Activated CD8-positive, alpha-beta memory T cell treated with anti-CD3 and anti-CD28 coated beads, Interleukin-2, amount 10 ng/mL, durations not matched to agents 7 days and 5 days (primary cell): ENCODE measurements at regions not wholly inside any gene's neighbourhood (a gene's known extent, or its start where the extent isn't known, plus 50 kb on each side); places are given as distances from the start of the nearest gene placed in this dataset.

Source experiments
- ATAC-seq: fragments of 150-1000 bp; cut with Tn5 transposase; one replicate; pipeline ENCODE4 v1.10.0; 2021; ENCODE audit warnings: moderate library complexity
- CTCF ChIA-PET: fragments of 350-600 bp; sonication (Branson Sonifier 250); formaldehyde crosslinking; loops from one replicate; lab custom pipeline; 2021; ENCODE audit warnings: antibody characterized with exemption; lab: Charles Lee
- DNase-seq: peaks from one replicate; pipeline ENCODE4 v3.0.0-alpha.2; 2020
- H3K27ac Mint-ChIP-seq: one replicate; pipeline ENCODE4 v1.8.0; 2021; ENCODE audit warnings: mild to moderate bottlenecking, mixed read lengths
- H3K27me3 Mint-ChIP-seq: one replicate; pipeline ENCODE4 v1.8.0; 2021; ENCODE audit warnings: mixed read lengths
- H3K36me3 Mint-ChIP-seq: one replicate; pipeline ENCODE4 v1.8.0; 2021; ENCODE audit warnings: mild to moderate bottlenecking, mixed read lengths
- H3K4me1 Mint-ChIP-seq: one replicate; pipeline ENCODE4 v1.8.0; 2021; ENCODE audit warnings: mixed read lengths
- H3K4me3 Mint-ChIP-seq: one replicate; pipeline ENCODE4 v1.8.0; 2021; ENCODE audit warnings: mild to moderate bottlenecking, moderate library complexity, mixed read lengths
- H3K9me3 Mint-ChIP-seq: one replicate; pipeline ENCODE4 v1.8.0; 2022; ENCODE audit warnings: low read depth, mixed read lengths

GRCh38 chr10:53115660-53116059 lies 343.1 kb upstream of the MBL2 start:
- no peak overlapping the region for H3K27ac Mint-ChIP-seq
- H3K27me3 Mint-ChIP-seq, result no peaks in the 10 kb centered on the region
- CTCF ChIA-PET, result no interaction called here
- H3K9me3 Mint-ChIP-seq, result peaks cover 14% of the 10 kb centered on the region
- no peaks in the 10 kb centered on the region for H3K4me1 Mint-ChIP-seq
- no peak overlapping the region for H3K4me3 Mint-ChIP-seq
- no peak for DNase-seq
- no peaks in the 10 kb centered on the region for H3K36me3 Mint-ChIP-seq
- ATAC-seq, result no peak

GRCh38 chr10:53111529-53111928 lies 338.9 kb upstream of the MBL2 start:
- DNase-seq (no peak), ATAC-seq (no peak)
- no peaks in the 10 kb centered on the region for H3K36me3 Mint-ChIP-seq
- no peak overlapping the region for H3K4me3 Mint-ChIP-seq
- H3K27ac Mint-ChIP-seq, result no peak overlapping the region
- H3K9me3 Mint-ChIP-seq, result peaks cover 17% of the 10 kb centered on the region
- no peaks in the 10 kb centered on the region for H3K4me1 Mint-ChIP-seq
- CTCF ChIA-PET, result no interaction called here
- H3K27me3 Mint-ChIP-seq, result no peaks in the 10 kb centered on the region

- no peak overlapping the region for H3K4me3 Mint-ChIP-seq
- peaks cover 14% of the 10 kb centered on the region for H3K9me3 Mint-ChIP-seq
- no peak for ATAC-seq
- H3K27ac Mint-ChIP-seq, result no peak overlapping the region
- CTCF ChIA-PET, result no interaction called here
- no peak for DNase-seq
- no peaks in the 10 kb centered on the region for H3K4me1 Mint-ChIP-seq
- no peaks in the 10 kb centered on the region for H3K27me3 Mint-ChIP-seq
- H3K36me3 Mint-ChIP-seq, result no peaks in the 10 kb centered on the region
Observed at GRCh38 chr10:53109320-53109719, 336.7 kb upstream of the MBL2 start.

- Mint-ChIP-seq H3K27me3 (no peaks in the 10 kb centered on the region), H3K4me3 (no peak overlapping the region), H3K9me3 (peaks cover 11% of the 10 kb centered on the region), H3K4me1 (no peaks in the 10 kb centered on the region), H3K27ac (no peak overlapping the region), H3K36me3 (no peaks in the 10 kb centered on the region)
- CTCF ChIA-PET, result no interaction called here
- ATAC-seq (no peak), DNase-seq (no peak)
Observed at GRCh38 chr10:53108317-53108934, 335.8 kb upstream of the MBL2 start.

GRCh38 chr10:53107711-53108110 lies 335.1 kb upstream of the MBL2 start:
- Mint-ChIP-seq H3K4me1 (no peaks in the 10 kb centered on the region), H3K9me3 (peaks cover 13% of the 10 kb centered on the region), H3K27ac (no peak overlapping the region), H3K36me3 (no peaks in the 10 kb centered on the region), H3K4me3 (no peak overlapping the region), H3K27me3 (no peaks in the 10 kb centered on the region)
- no peak for DNase-seq
- ATAC-seq, result no peak
- CTCF ChIA-PET, result no interaction called here

GRCh38 chr10:53102424-53102823 lies 329.8 kb upstream of the MBL2 start:
- H3K27me3 Mint-ChIP-seq, result no peaks in the 10 kb centered on the region
- no peaks in the 10 kb centered on the region for H3K4me1 Mint-ChIP-seq
- H3K9me3 Mint-ChIP-seq, result peaks cover 10% of the 10 kb centered on the region
- H3K4me3 Mint-ChIP-seq, result no peak overlapping the region
- CTCF ChIA-PET, result no interaction called here
- no peak overlapping the region for H3K27ac Mint-ChIP-seq
- H3K36me3 Mint-ChIP-seq, result no peaks in the 10 kb centered on the region
- no peak for DNase-seq
- ATAC-seq, result no peak

- Mint-ChIP-seq H3K4me1 (no peaks in the 10 kb centered on the region), H3K27ac (no peak overlapping the region), H3K36me3 (no peaks in the 10 kb centered on the region), H3K9me3 (peaks cover 6% of the 10 kb centered on the region), H3K4me3 (no peak overlapping the region), H3K27me3 (no peaks in the 10 kb centered on the region)
- CTCF ChIA-PET, result no interaction called here
- no peak for ATAC-seq
- no peak for DNase-seq
Observed at GRCh38 chr10:53093878-53094277, 321.3 kb upstream of the MBL2 start.

- no peak for DNase-seq
- Mint-ChIP-seq H3K27ac (no peak overlapping the region), H3K27me3 (no peaks in the 10 kb centered on the region), H3K9me3 (peaks cover 4% of the 10 kb centered on the region), H3K4me1 (no peaks in the 10 kb centered on the region), H3K4me3 (no peak overlapping the region), H3K36me3 (no peaks in the 10 kb centered on the region)
- no peak for ATAC-seq
- CTCF ChIA-PET, result no interaction called here
Observed at GRCh38 chr10:53091574-53091973, 319.0 kb upstream of the MBL2 start.

- H3K27me3 Mint-ChIP-seq, result no peaks in the 10 kb centered on the region
- CTCF ChIA-PET, result no interaction called here
- DNase-seq (no peak), ATAC-seq (no peak)
- H3K9me3 Mint-ChIP-seq, result peaks cover 17% of the 10 kb centered on the region
- no peak overlapping the region for H3K27ac Mint-ChIP-seq
- H3K4me3 Mint-ChIP-seq, result no peak overlapping the region
- no peaks in the 10 kb centered on the region for H3K36me3 Mint-ChIP-seq
- H3K4me1 Mint-ChIP-seq, result no peaks in the 10 kb centered on the region
Observed at GRCh38 chr10:53088961-53089360, 316.4 kb upstream of the MBL2 start.

- Mint-ChIP-seq H3K9me3 (peaks cover 10% of the 10 kb centered on the region), H3K27me3 (no peaks in the 10 kb centered on the region), H3K4me3 (no peak overlapping the region), H3K36me3 (no peaks in the 10 kb centered on the region), H3K4me1 (no peaks in the 10 kb centered on the region), H3K27ac (no peak overlapping the region)
- no peak for ATAC-seq
- DNase-seq, result no peak
- CTCF ChIA-PET, result no interaction called here
Observed at GRCh38 chr10:53079283-53079682, 306.7 kb upstream of the MBL2 start.

- ATAC-seq, result no peak
- Mint-ChIP-seq H3K36me3 (no peaks in the 10 kb centered on the region), H3K27ac (no peak overlapping the region), H3K27me3 (no peaks in the 10 kb centered on the region), H3K4me3 (no peak overlapping the region), H3K9me3 (peaks cover 6% of the 10 kb centered on the region), H3K4me1 (no peaks in the 10 kb centered on the region)
- CTCF ChIA-PET, result no interaction called here
- DNase-seq, result no peak
Observed at GRCh38 chr10:53076948-53077347, 304.4 kb upstream of the MBL2 start.

GRCh38 chr10:53075469-53075868 lies 302.9 kb upstream of the MBL2 start:
- CTCF ChIA-PET, result no interaction called here
- no peak for ATAC-seq
- no peak overlapping the region for H3K27ac Mint-ChIP-seq
- H3K4me3 Mint-ChIP-seq, result no peak overlapping the region
- no peaks in the 10 kb centered on the region for H3K4me1 Mint-ChIP-seq
- no peak for DNase-seq
- no peaks in the 10 kb centered on the region for H3K36me3 Mint-ChIP-seq
- no peaks in the 10 kb centered on the region for H3K27me3 Mint-ChIP-seq
- H3K9me3 Mint-ChIP-seq, result peaks cover 9% of the 10 kb centered on the region

- DNase-seq (no peak), ATAC-seq (no peak)
- Mint-ChIP-seq H3K9me3 (peaks cover 9% of the 10 kb centered on the region), H3K36me3 (no peaks in the 10 kb centered on the region), H3K27ac (no peak overlapping the region), H3K4me1 (no peaks in the 10 kb centered on the region), H3K4me3 (no peak overlapping the region), H3K27me3 (no peaks in the 10 kb centered on the region)
- CTCF ChIA-PET, result no interaction called here
Observed at GRCh38 chr10:53072144-53072543, 299.6 kb upstream of the MBL2 start.

GRCh38 chr10:53071505-53072125 lies 299.0 kb upstream of the MBL2 start:
- no peaks in the 10 kb centered on the region for H3K36me3 Mint-ChIP-seq
- ATAC-seq (no peak), DNase-seq (no peak)
- H3K4me1 Mint-ChIP-seq, result no peaks in the 10 kb centered on the region
- H3K4me3 Mint-ChIP-seq, result no peak overlapping the region
- H3K27me3 Mint-ChIP-seq, result no peaks in the 10 kb centered on the region
- H3K9me3 Mint-ChIP-seq, result peaks cover 9% of the 10 kb centered on the region
- CTCF ChIA-PET, result no interaction called here
- no peak overlapping the region for H3K27ac Mint-ChIP-seq
